ENCODE measurements at regions not wholly inside any gene's neighbourhood (a gene's known extent, or its start where the extent isn't known, plus 50 kb on each side); places are given as distances from the start of the nearest gene placed in this dataset.

DNA sequence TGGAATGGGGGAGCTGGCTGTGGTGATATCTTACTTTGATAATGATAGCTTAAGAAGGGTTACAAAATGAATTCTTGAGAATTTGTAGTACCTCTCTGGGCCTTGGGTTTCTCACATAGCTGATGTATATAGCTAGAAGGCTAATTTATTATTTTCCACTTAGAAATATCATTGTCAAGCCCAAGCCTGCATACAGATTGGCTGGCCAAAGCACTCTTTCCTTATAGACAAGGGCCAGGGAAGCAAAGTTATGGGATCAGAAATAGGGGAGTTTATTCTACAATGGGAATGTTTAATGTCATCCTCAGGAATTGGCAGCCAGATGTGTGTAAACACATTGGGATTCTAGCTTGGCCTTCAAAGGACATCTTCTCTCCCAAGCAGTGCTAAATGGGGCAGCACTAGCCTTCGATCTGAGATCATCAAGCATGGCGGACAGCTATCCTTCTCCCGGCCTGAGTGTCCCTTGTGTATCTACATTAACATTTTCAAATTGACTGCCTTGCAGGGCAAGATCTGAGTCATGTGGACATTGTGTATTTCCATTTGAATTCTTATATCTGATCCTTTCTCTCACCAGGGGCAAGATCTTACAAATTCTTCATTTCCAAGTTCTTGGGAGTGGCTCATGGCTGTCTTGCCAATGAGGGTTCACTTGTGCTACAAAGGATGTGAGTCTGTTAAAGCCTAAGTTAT lies 457.2 kb downstream of the ARHGEF28 start:
- 96% methylated on average over 3 of the region's 3 CpGs for WGBS
- no peak for DNase-seq (ENCODE audit: extremely low spot score)
- no peak overlapping the region for H3K27ac ChIP-seq (ENCODE audit: low read depth)
- no peaks in the 10 kb centered on the region for H3K4me1 ChIP-seq (ENCODE audit: insufficient read depth)
- no peaks in the 10 kb centered on the region for H3K36me3 ChIP-seq (ENCODE audit: insufficient read depth)
- H3K4me3 ChIP-seq (ENCODE audit: low read depth, low read length) = no peak overlapping the region

GRCh38 chr5:74082512-74083055 lies 456.6 kb downstream of the ARHGEF28 start:
- Histone ChIP-seq H3K4me3 (ENCODE audit: low read depth, low read length) (no peak overlapping the region), H3K27ac (ENCODE audit: low read depth) (no peak overlapping the region), H3K4me1 (ENCODE audit: insufficient read depth) (no peaks in the 10 kb centered on the region), H3K36me3 (ENCODE audit: insufficient read depth) (no peaks in the 10 kb centered on the region)
- DNase-seq (ENCODE audit: extremely low spot score) = no peak
- WGBS = 91% methylated on average over 4 of the region's 4 CpGs

DNA sequence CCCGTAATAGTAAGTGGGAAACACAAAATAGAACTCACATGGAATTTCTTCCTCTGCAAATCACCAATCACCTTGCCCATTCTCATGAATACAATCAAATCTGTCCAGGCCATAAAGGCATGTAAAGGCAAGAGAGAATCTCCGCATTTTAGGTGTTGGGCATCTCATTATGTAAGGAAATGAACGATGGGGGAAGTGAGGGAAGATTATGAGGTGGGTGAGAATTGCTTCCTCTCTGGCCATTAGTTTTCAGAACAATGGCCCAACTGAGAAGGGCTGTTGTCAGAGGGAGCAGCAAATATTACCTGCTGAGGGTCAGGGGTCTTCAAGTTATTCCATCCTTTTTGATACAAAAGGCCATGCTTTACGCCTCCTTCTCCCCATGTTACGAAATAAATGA lies 455.1 kb downstream of the ARHGEF28 start:
- 96% methylated on average over 5 of the region's 5 CpGs for WGBS
- H3K4me3 ChIP-seq (ENCODE audit: low read depth, low read length) = no peak overlapping the region
- no peak for DNase-seq (ENCODE audit: extremely low spot score)
- H3K4me1 ChIP-seq (ENCODE audit: insufficient read depth) = no peaks in the 10 kb centered on the region
- H3K27ac ChIP-seq (ENCODE audit: low read depth) = no peak overlapping the region
- H3K36me3 ChIP-seq (ENCODE audit: insufficient read depth) = no peaks in the 10 kb centered on the region

DNA sequence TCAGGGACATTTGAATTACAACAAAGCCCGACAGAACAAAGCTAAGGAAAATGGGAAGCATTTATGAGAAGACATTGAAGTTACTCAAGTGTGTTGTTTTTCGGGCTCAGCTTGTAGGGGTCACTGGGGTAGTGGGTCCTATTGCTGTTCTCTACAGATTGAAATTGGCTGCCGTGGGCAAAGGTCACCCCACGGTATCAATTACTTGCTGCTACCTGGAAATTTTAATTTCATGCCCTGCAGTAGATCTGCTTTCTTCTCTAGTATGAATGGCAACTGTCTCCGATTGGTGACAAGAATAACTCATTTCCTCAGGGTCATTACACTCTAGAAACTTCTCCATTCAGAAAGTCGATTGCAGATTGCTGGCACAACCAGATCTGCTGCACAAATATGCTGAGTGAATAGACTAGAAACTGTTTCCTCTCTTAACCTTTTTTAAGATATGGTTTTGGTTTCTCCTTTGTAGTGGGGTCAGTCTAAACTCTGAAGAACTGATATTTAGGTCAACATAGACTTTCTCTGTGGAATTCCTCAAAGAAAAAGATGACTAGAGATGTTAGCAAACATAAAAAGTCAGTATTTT lies 454.1 kb downstream of the ARHGEF28 start:
- WGBS = 91% methylated on average over 6 of the region's 6 CpGs
- Histone ChIP-seq H3K27ac (ENCODE audit: low read depth) (no peak overlapping the region), H3K4me3 (ENCODE audit: low read depth, low read length) (no peak overlapping the region), H3K36me3 (ENCODE audit: insufficient read depth) (no peaks in the 10 kb centered on the region), H3K4me1 (ENCODE audit: insufficient read depth) (no peaks in the 10 kb centered on the region)
- no peak for DNase-seq (ENCODE audit: extremely low spot score)

GRCh38 chr5:74075501-74076484 lies 449.8 kb downstream of the ARHGEF28 start:
- WGBS = 82% methylated on average over 7 of the region's 7 CpGs
- Histone ChIP-seq H3K4me1 (ENCODE audit: insufficient read depth) (no peaks in the 10 kb centered on the region), H3K36me3 (ENCODE audit: insufficient read depth) (no peaks in the 10 kb centered on the region), H3K4me3 (ENCODE audit: low read depth, low read length) (no peak overlapping the region), H3K27ac (ENCODE audit: low read depth) (no peak overlapping the region)
- no peak for DNase-seq (ENCODE audit: extremely low spot score)

DNA sequence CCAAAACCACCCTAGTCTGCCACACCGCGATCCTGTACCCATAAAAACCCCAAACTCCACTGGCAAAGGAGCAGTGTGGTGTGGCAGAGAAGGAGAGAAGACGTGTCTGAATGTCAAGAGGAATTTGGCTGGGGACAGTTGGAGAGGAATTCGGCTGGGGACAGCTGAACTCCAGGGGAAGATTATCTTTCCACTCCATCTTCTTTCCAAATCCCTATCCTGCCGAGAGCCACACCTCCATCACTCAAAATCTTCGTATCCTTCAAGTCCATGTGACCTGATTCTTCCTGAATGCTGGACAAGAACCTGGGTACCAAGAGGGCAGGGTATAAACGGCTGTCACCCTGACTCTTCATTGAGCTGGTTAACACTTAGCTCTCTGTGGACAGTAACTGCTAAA lies 448.1 kb downstream of the ARHGEF28 start:
- no peak overlapping the region for H3K27ac ChIP-seq (ENCODE audit: low read depth)
- H3K36me3 ChIP-seq (ENCODE audit: insufficient read depth) = no peaks in the 10 kb centered on the region
- no peak for DNase-seq (ENCODE audit: extremely low spot score)
- WGBS = 88% methylated on average over 7 of the region's 7 CpGs
- H3K4me1 ChIP-seq (ENCODE audit: insufficient read depth) = no peaks in the 10 kb centered on the region
- H3K4me3 ChIP-seq (ENCODE audit: low read depth, low read length) = no peak overlapping the region

DNA sequence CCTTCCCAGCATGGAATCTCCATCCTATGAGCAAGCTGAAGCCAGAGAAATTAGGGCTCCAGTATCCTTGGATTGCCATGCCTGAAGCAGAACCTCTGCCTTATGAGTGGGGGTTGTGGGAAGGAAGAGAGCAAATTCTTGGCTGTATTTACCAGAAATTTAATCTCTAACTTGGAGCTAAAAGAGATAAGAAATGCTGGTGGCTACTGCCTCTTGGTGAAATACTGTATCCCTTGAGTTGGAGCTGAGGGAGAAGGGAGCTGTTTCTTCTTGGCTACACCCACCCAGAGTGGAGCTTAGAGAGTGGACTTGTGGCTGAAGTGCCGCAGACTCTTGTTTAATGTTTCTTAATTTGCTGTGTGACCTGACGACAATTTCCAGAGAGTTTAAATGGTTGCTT lies 447.3 kb downstream of the ARHGEF28 start:
- Histone ChIP-seq H3K27ac (ENCODE audit: low read depth) (no peak overlapping the region), H3K36me3 (ENCODE audit: insufficient read depth) (no peaks in the 10 kb centered on the region), H3K4me1 (ENCODE audit: insufficient read depth) (no peaks in the 10 kb centered on the region), H3K4me3 (ENCODE audit: low read depth, low read length) (no peak overlapping the region)
- no peak for DNase-seq (ENCODE audit: extremely low spot score)
- WGBS = 58% methylated on average over 2 of the region's 2 CpGs

DNA sequence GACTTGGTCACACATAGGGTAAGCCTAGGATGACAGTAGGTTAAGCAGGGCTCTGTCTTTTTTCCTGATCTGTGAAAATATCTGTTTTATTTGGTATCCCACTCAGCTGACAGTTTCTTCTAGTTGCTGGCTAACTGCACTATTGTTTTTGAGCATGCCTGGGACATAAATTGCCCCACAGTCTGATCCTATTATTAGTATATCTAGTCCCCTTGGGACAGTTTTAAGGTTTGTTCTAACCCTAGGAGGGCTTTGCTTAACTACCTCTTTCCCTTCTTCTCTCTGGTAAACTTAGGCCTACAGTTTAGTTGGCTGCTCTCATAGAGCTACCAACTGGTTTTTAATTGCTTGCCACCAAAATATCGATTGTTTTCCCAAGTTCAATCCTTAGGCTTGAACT lies 446.6 kb downstream of the ARHGEF28 start:
- no peak overlapping the region for H3K27ac ChIP-seq (ENCODE audit: low read depth)
- H3K4me1 ChIP-seq (ENCODE audit: insufficient read depth) = no peaks in the 10 kb centered on the region
- H3K36me3 ChIP-seq (ENCODE audit: insufficient read depth) = no peaks in the 10 kb centered on the region
- no peak for DNase-seq (ENCODE audit: extremely low spot score)
- H3K4me3 ChIP-seq (ENCODE audit: low read depth, low read length) = no peak overlapping the region
- 90% methylated on average over 1 of the region's 1 CpG for WGBS

GRCh38 chr5:74070766-74071165 lies 444.8 kb downstream of the ARHGEF28 start:
- WGBS = 77% methylated on average over 3 of the region's 3 CpGs
- Histone ChIP-seq H3K4me1 (ENCODE audit: insufficient read depth) (no peaks in the 10 kb centered on the region), H3K36me3 (ENCODE audit: insufficient read depth) (no peaks in the 10 kb centered on the region), H3K4me3 (ENCODE audit: low read depth, low read length) (no peak overlapping the region), H3K27ac (ENCODE audit: low read depth) (no peak overlapping the region)
- DNase-seq (ENCODE audit: extremely low spot score) = no peak

DNA sequence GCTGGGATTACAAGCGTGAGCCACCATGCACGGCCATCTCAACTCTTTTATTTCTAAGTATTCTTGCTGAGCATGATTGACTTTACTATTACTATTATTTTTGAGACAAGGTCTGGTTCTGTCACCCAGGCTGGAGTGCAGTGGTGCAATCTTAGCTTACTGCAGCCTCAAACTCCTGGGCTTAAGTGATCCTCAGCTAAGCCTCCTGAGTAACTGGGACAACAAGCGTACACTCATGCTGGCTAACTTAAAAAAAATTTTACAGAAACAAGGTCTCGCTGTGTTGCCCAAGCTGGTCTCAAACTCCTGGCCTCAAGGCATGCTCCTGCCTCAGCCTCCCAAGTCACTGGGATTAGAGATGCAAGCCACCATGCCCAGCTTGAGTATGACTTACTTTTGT lies 443.7 kb downstream of the ARHGEF28 start:
- Histone ChIP-seq H3K27ac (ENCODE audit: low read depth) (no peak overlapping the region), H3K4me1 (ENCODE audit: insufficient read depth) (no peaks in the 10 kb centered on the region), H3K4me3 (ENCODE audit: low read depth, low read length) (no peak overlapping the region), H3K36me3 (ENCODE audit: insufficient read depth) (no peaks in the 10 kb centered on the region)
- no peak for DNase-seq (ENCODE audit: extremely low spot score)
- WGBS = 84% methylated on average over 4 of the region's 4 CpGs

- Histone ChIP-seq H3K4me1 (ENCODE audit: insufficient read depth) (no peaks in the 10 kb centered on the region), H3K4me3 (ENCODE audit: low read depth, low read length) (no peak overlapping the region), H3K36me3 (ENCODE audit: insufficient read depth) (no peaks in the 10 kb centered on the region), H3K27ac (ENCODE audit: low read depth) (no peak overlapping the region)
- no peak for DNase-seq (ENCODE audit: extremely low spot score)
- 63% methylated on average over 5 of the region's 5 CpGs for WGBS
Observed at GRCh38 chr5:74067748-74068541, 441.9 kb downstream of the ARHGEF28 start.

DNA sequence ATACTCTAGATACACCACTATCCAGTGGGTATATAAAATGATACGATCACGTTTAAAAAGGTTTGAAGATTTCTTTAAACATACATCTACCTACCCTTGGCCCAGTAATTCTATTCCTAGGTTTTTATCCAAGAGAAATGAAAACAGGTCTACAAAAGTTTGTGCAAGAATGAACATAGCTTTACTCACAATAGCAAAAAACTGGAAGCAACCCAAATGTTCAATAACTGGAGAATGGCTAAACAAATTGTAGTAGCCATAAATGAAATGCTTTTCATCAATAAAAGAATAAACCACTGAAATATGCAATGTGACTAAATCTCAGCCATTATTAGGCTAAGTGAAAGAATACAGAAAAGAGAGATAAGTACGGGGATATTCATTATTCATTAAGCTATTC lies 438.9 kb downstream of the ARHGEF28 start:
- Histone ChIP-seq H3K27ac (ENCODE audit: low read depth) (no peak overlapping the region), H3K4me3 (ENCODE audit: low read depth, low read length) (no peak overlapping the region), H3K4me1 (ENCODE audit: insufficient read depth) (no peaks in the 10 kb centered on the region), H3K36me3 (ENCODE audit: insufficient read depth) (no peaks in the 10 kb centered on the region)
- WGBS = 83% methylated on average over 3 of the region's 3 CpGs
- no peak for DNase-seq (ENCODE audit: extremely low spot score)

DNA sequence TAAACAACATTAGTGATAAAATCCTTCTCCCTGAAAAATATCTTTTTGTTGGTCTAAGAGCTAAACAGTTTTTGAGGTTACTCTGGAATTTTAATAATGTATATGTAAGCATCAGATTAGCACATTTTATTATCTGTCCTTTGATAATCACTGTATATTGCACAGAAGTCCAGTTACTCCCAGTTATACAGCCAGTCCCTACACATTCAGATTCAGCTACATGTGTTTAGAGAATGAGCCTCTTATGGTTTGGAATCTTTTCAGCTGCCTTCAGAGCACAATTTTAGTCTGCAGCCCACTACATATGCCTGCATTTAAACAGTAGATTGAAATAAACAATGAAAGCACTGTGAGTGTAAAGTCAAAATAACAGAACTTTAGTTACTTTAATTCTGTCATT lies 438.2 kb downstream of the ARHGEF28 start:
- no peaks in the 10 kb centered on the region for H3K36me3 ChIP-seq (ENCODE audit: insufficient read depth)
- H3K4me3 ChIP-seq (ENCODE audit: low read depth, low read length) = no peak overlapping the region
- no peaks in the 10 kb centered on the region for H3K4me1 ChIP-seq (ENCODE audit: insufficient read depth)
- DNase-seq (ENCODE audit: extremely low spot score) = no peak
- H3K27ac ChIP-seq (ENCODE audit: low read depth) = no peak overlapping the region
